Loucy (cell line): ENCODE measurements at regions not wholly inside any gene's neighbourhood (a gene's known extent, or its start where the extent isn't known, plus 50 kb on each side); places are given as distances from the start of the nearest gene placed in this dataset.

ENCODE experiments used
- EZH2phosphoT487 ChIP-seq: fragments of 200-600 bp; IDR thresholded peaks from 2 replicates; pipeline ENCODE4 v1.6.1; 2018; ENCODE audit warnings: antibody characterized with exemption, mild to moderate bottlenecking, moderate library complexity, borderline replicate concordance
- TF ChIP-seq, protein P1 (sequence below): fragments of 200-600 bp; sonication (generic); conservative IDR thresholded peaks from 2 replicates; pipeline ENCODE4 v1.5.1; 2014; ENCODE audit warnings: mild to moderate bottlenecking, antibody characterized with exemption, low read length

DNA sequence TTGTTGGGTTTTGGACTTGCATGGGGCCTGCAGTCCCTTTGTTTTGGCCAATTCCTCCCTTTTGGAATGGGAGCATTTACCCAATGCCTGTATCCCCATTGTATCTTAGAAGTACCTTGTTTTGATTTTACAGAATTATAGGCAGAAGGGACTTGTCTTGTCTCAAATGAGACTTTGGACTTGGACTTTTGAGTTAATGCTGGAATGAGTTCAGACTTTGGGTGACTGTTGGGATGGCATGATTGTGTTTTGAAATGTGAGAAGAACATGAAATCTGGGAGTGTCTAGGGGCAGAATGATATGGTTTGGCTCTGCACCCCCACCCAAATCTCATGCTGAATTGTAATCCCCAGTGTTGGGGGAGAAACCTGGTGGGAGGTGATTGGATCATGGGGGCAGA is 76.8 kb upstream of the MKI67 start:
- TF ChIP-seq, protein P1, sequence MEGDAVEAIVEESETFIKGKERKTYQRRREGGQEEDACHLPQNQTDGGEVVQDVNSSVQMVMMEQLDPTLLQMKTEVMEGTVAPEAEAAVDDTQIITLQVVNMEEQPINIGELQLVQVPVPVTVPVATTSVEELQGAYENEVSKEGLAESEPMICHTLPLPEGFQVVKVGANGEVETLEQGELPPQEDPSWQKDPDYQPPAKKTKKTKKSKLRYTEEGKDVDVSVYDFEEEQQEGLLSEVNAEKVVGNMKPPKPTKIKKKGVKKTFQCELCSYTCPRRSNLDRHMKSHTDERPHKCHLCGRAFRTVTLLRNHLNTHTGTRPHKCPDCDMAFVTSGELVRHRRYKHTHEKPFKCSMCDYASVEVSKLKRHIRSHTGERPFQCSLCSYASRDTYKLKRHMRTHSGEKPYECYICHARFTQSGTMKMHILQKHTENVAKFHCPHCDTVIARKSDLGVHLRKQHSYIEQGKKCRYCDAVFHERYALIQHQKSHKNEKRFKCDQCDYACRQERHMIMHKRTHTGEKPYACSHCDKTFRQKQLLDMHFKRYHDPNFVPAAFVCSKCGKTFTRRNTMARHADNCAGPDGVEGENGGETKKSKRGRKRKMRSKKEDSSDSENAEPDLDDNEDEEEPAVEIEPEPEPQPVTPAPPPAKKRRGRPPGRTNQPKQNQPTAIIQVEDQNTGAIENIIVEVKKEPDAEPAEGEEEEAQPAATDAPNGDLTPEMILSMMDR: no peak
- no peak for TF ChIP-seq EZH2phosphoT487
